ENCODE measurements at regions not wholly inside any gene's neighbourhood (a gene's known extent, or its start where the extent isn't known, plus 50 kb on each side); places are given as distances from the start of the nearest gene placed in this dataset.

GRCh38 chr17:79411419-79411818, 199.4 kb downstream of the RBFOX3 start:
- TF ChIP-seq CTCF (IDR thresholded peaks at IDR 0.05) (no peak), POLR2A (IDR thresholded peaks at IDR 0.05) (no peak)
